Nephron progenitor cell (in vitro differentiated cells): ENCODE measurements at regions not wholly inside any gene's neighbourhood (a gene's known extent, or its start where the extent isn't known, plus 50 kb on each side); places are given as distances from the start of the nearest gene placed in this dataset.
"Not testable (repeated sequence)": the region's sequence is repeated elsewhere in the genome, so short reads cannot be mapped to it uniquely, and the experiment has no call there.

Experiments used
- DNase-seq: peaks from one replicate; pipeline ENCODE4 v3.0.0; 2021
- H3K27ac Mint-ChIP-seq: 2 replicates; pipeline ENCODE4 v1.8.0; 2021; ENCODE audit warnings: mild to moderate bottlenecking, moderate library complexity, mixed read lengths
- H3K27me3 Mint-ChIP-seq: 2 replicates; pipeline ENCODE4 v1.8.0; 2021; ENCODE audit warnings: mild to moderate bottlenecking, low read depth, mixed read lengths; ENCODE audit not compliant: poor library complexity
- H3K36me3 Mint-ChIP-seq: 2 replicates; pipeline ENCODE4 v1.8.0; 2021; ENCODE audit warnings: low read depth, mixed read lengths
- H3K4me1 Mint-ChIP-seq: 2 replicates; pipeline ENCODE4 v1.8.0; 2021; ENCODE audit warnings: mixed read lengths
- H3K4me3 Mint-ChIP-seq: 2 replicates; pipeline ENCODE4 v1.8.0; 2021; ENCODE audit warnings: mild to moderate bottlenecking, moderate library complexity, mixed read lengths
- H3K9me3 Mint-ChIP-seq: 2 replicates; pipeline ENCODE4 v1.8.0; 2021; ENCODE audit warnings: mild to moderate bottlenecking, moderate library complexity, mixed read lengths
- CTCF ChIP-seq: fragments of 200-600 bp; sonication (generic); IDR thresholded peaks from 2 replicates; pipeline ENCODE4 v1.5.0; 2021; ENCODE audit warnings: antibody characterized with exemption

DNA sequence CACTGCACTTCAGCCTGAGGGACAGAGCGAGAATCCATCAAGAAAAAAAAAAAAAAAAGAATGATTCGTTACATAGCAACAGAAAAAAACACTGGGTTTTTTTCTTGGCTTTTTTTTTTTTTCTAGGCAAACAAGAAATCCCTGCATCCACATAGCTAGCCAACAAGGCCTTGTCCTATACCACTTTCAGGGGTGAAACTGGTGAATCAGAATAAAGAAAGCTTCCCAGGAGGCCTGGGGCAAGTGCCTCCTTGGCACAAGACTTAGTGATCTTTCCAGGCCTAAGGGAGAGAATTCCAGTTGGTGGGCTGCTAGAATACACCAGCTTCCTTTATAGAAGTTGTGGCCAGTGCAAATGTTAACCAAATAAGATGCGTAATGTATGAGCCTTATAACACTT, 90.0 kb downstream of the VCPKMT start:
- Mint-ChIP-seq H3K4me3 (no peak overlapping the region), H3K9me3 (peaks cover 13% of the 10 kb centered on the region), H3K27me3 (peaks cover 12% of the 10 kb centered on the region), H3K27ac (no peak overlapping the region), H3K36me3 (no peaks in the 10 kb centered on the region), H3K4me1 (no peaks in the 10 kb centered on the region)
- no peak for DNase-seq
- TF ChIP-seq CTCF: no peak

GRCh38 chr14:50027816-50028215, 88.6 kb downstream of the VCPKMT start:
- Mint-ChIP-seq H3K27me3 (peaks cover 18% of the 10 kb centered on the region), H3K9me3 (peaks cover 13% of the 10 kb centered on the region), H3K27ac (no peak overlapping the region), H3K4me3 (no peak overlapping the region), H3K4me1 (no peaks in the 10 kb centered on the region), H3K36me3 (no peaks in the 10 kb centered on the region)
- no peak for TF ChIP-seq CTCF
- DNase-seq: no peak

DNA sequence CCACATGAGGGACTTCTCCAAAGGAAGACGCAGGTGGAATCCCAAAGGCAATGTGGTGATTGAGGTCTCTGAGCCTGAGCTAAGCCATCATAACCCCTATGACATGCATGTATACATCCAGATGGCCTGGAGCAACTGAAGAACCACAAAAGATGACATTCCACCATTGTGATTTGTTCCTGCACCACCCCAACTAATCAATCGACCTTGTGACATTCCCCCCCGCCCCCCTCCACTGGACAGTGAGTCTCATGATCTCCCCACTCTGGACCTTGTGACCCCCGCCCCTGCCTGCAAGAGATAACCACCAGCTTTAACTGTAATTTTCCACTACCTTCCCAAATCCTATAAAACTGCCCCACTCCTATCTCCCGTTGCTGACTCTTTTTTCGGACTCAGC, 87.9 kb downstream of the VCPKMT start:
- no peak overlapping the region for H3K4me3 Mint-ChIP-seq
- no peak for TF ChIP-seq CTCF
- no peak overlapping the region for H3K27ac Mint-ChIP-seq

DNA sequence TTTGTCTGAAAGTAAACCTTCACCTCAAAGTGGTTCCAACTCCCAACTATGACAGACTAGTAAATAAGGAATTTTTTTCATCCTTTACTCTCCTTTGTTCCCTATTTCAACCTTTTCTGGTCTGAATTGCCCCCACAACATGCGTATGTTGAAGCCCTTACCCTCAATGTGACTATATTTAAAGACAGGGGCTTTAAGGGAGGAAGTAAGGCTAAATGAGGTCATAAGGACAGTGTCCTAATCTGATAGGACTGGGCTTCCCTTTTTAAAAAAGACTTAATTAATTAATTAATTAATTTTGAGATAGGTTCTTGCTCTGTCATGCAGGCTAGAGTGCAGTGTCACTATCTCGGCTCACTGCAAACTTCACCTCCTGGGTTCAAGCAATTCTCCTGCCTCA, 86.3 kb downstream of the VCPKMT start:
- H3K27me3 Mint-ChIP-seq: peaks cover 18% of the 10 kb centered on the region
- H3K27ac Mint-ChIP-seq: no peak overlapping the region
- no peak for TF ChIP-seq CTCF
- no peaks in the 10 kb centered on the region for H3K4me1 Mint-ChIP-seq
- H3K36me3 Mint-ChIP-seq: no peaks in the 10 kb centered on the region
- no peak for DNase-seq
- peaks cover 13% of the 10 kb centered on the region for H3K9me3 Mint-ChIP-seq
- no peak overlapping the region for H3K4me3 Mint-ChIP-seq

More for the DNA sequence above, 87.9 kb downstream of the VCPKMT start:
- DNase-seq: no peak
- H3K4me1 Mint-ChIP-seq: no peaks in the 10 kb centered on the region
- peaks cover 18% of the 10 kb centered on the region for H3K27me3 Mint-ChIP-seq
- H3K36me3 Mint-ChIP-seq: no peaks in the 10 kb centered on the region
- peaks cover 13% of the 10 kb centered on the region for H3K9me3 Mint-ChIP-seq

DNA sequence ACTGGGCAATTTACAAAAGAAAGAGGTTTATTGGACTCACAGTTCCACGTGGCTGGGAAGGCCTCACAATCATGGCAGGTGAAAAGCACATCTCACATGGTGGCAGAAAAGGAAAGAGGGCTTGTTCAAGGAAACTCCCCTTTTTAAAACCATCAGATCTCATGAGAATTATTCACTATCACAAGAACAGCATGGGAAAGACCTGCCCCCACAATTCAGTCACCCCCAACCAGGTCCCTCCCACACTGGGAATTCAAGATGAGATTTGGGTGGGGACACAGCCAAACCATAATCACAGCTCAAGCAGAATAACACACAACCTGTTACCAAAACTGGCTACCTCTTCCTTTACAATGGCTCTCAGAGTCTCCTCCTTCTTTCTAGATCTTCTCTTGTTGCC, 85.5 kb downstream of the VCPKMT start:
- H3K27ac Mint-ChIP-seq, DNase-seq, H3K4me3 Mint-ChIP-seq, H3K4me1 Mint-ChIP-seq, H3K36me3 Mint-ChIP-seq, H3K9me3 Mint-ChIP-seq: not testable (repeated sequence)
- H3K27me3 Mint-ChIP-seq: peaks cover 15% of the 10 kb centered on the region

DNA sequence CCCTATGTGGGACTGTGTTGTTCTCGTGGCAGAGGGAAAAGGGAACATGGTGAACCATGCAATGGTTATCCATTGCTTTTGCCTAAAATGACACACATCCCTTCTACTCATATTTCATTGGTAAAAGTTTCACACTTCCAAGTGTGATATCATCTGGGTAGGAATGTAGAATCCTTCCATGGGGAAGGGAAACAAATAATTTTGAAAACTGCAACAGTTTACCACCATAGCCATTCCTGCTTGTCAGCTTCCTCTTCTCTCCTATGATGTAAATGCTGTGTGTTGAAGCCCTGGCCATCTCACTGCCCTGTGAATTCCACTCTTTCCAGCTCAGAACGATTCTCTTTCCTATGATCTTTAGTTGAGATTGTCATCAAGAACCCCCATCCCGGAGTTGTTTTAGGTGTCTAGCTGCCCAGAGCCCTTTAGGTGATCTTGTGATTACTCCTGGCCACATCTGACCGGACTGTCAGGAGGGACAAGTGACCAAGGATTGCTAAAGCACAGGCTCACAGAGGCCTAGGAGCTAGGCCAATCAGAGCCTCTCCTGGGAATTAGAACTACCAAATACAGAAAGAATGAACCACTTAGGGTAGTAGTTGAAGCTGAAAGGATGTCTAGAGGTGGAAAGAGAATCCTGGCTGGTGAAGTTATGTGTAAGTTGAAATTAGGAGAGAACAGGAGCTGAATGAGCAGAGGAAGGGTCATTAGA, 84.6 kb downstream of the VCPKMT start:
- Mint-ChIP-seq H3K36me3 (no peaks in the 10 kb centered on the region), H3K9me3 (peaks cover 4% of the 10 kb centered on the region), H3K4me1 (no peaks in the 10 kb centered on the region), H3K27ac (no peak overlapping the region), H3K27me3 (peaks cover 12% of the 10 kb centered on the region), H3K4me3 (no peak overlapping the region)
- TF ChIP-seq CTCF: no peak
- no peak for DNase-seq

DNA sequence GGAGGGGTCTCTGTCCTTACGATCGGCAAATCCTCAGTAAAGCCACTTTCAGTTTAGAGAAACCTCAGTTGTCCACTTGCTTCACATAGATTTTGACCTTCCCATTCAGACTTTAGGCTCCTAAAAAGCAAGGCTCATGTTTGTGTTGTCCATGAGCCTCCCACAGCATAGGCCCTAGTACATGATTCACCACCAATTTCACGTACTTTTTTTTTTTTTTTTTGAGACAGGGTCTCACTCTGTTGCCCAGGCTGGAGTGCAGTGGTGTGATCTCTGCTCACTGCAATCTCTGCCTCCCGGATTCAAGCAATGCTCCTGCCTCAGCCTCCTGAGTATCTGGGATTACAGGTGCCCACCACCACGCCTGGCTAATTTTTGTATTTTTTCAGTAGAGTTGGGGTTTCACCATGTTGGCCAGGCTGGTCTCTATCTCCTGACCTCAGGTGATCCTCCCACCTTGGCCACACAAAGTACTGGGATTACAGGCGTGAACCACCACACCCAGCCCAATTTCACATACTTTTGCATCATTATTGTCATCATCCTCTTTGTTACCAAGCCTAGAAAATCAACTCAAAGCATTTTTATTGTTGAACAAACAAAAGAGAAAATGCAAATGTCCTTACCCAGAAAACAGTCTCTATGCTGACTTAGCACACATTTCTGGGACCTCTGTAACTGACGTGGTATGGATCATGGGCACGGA, 83.8 kb downstream of the VCPKMT start:
- H3K9me3 Mint-ChIP-seq, H3K36me3 Mint-ChIP-seq, H3K27ac Mint-ChIP-seq, H3K4me1 Mint-ChIP-seq, DNase-seq, H3K4me3 Mint-ChIP-seq: not testable (repeated sequence)
- H3K27me3 Mint-ChIP-seq: peaks cover 15% of the 10 kb centered on the region
